HG02870 (cell line): ENCODE measurements at regions not wholly inside any gene's neighbourhood (a gene's known extent, or its start where the extent isn't known, plus 50 kb on each side); places are given as distances from the start of the nearest gene placed in this dataset.
"Not testable (repeated sequence)": the region's sequence is repeated elsewhere in the genome, so short reads cannot be mapped to it uniquely, and the experiment has no call there.

Source experiments
- ATAC-seq: cut with Tn5 transposase; IDR thresholded peaks from one replicate; pipeline ENCODE4 v1.9.1; 2021; ENCODE audit warnings: mild to moderate bottlenecking, moderate library complexity; ENCODE audit not compliant: unreplicated experiment

DNA sequence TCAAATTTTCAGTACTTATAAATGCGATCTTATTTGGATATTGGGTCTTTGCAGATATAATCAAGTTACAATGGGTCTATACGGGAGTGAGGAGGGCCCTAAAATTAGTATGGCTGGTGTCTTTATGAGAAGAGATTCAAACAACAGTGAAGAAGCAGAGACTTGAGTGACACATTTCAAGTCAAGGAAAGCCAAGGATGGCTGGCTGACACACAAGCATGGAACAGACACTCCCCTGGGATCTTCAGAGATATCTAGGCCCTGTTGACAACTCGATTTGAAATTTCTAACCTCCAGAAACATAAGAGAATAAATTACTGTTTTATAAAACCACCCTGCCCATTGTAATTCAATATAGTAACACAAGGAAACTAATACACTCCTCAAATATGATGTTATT, 1886.0 kb upstream of the PCDH7 start:
- ATAC-seq, result no peak

DNA sequence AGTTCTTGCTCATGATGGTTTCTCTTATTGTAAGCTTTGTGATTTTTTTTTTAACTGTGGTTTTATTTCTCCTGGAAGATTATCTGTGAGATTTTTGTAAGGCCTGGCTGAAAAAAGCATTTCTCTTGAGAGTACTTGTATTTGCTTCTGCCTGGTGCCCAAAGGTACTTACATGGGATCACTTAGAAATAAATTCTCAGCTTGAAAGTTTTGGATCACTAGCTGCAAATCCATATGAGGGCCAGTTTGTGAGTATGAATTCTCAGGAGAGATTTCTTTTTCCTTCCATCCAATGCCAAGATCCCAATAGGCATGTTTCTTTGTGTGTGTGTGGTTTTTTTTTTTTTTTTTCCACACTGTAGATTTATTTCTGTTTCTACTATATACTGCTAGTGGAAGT, 1884.7 kb upstream of the PCDH7 start:
- ATAC-seq, result no peak

DNA sequence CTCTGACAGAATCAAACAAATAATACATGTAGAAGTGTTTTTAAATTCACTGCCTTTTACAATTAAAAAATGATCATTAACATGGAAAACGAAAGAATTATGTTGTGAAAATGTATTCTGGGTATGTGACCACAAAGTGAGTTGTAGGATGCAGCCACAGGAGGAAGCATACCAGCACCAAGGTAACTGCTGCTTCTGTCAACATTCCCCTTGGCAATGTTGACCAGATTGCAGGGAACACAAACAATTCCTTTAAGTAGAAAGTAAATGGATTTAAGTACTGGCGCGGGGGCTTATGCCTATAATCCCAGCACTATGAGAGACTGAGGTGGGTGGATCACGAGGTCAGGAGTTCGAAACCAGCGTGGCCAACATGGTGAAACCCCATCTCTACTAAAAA, 1877.9 kb upstream of the PCDH7 start:
- ATAC-seq, result no peak

- ATAC-seq, result no peak
These were observed 1875.0 kb upstream of the PCDH7 start for GRCh38 chr4:28845158-28845557.

GRCh38 chr4:28857028-28857427, 1863.1 kb upstream of the PCDH7 start:
- not testable (repeated sequence) for ATAC-seq

DNA sequence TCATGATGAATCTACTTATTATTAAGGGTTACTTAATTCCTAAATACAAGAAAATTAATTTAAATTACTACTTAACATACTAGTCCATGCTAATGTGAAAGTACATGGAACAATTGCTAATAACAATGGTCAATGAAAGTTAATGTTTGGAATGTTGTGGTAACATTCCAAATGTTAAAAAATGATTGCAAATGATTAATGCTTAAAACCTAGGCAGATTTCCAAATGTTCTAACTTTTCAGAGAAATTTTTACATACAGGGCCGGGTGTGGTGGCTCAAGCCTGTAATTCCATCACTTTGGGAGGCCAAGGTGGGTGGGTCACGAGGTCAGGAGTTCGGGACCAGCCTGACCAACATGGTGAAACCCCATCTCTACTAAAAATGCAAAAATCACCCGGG, 1851.3 kb upstream of the PCDH7 start:
- no peak for ATAC-seq

DNA sequence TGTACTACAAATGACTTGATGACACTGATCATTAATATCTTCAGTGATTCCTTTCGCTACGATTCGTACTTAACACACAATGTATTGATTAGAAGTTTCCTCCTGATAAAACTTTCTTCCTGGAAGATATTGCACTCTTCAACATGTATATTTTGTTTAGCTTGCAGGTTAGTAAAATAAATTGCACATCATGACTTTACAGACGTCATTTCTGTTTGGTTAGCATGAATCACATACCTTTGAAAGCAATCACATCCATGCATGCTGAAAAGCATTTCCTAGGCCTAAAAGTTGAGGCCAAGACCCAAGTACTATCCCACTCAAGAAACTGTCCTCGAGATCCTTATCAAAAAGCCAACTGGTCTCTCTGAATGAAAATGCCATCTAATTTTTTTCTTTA, 1841.0 kb upstream of the PCDH7 start:
- ATAC-seq, result no peak

- ATAC-seq, result no peak
These were observed 1840.3 kb upstream of the PCDH7 start for GRCh38 chr4:28879900-28880299.

GRCh38 chr4:28883211-28883610, 1837.0 kb upstream of the PCDH7 start:
- no peak for ATAC-seq

- ATAC-seq, result no peak
These were observed 1833.2 kb upstream of the PCDH7 start for GRCh38 chr4:28886934-28887333.

DNA sequence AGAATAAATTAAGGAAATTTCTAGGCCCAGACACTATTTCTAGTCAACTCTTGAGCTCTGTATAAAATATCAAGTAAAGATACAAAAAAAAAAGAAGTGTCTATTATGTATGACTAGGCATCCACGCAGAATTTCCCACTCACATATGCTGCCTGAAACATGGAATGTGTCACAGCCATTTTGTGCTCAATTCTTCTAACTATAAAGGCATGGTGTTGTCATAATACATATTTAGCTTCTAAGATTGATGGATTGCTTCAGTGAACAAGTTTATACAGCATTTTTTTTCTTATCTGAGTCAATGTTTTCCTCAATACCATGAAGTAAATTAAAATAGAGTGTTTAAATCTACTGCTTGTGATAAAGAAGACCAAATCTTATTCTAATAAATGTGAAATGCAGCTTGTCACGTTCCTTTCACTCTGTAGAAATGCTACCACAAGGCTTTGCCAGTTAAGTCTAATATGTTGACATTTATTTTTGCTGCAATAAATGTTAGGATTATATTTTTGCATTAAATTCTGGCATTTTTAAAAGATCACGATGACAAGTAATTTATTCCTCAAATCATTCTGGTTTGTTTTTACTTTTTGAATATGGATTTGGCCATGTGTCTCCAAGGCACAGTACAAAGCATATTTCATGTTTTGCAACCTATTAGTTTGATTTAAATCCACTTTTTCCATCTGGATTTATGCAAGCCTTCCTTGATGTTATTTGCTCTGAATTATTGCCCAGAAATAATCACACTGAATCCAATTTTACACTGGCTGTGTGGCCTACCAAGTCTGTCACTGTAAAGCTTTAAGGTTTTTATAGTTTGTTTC, 1829.0 kb upstream of the PCDH7 start:
- no peak for ATAC-seq

GRCh38 chr4:28913466-28913865, 1806.7 kb upstream of the PCDH7 start:
- ATAC-seq, result no peak

- ATAC-seq, result no peak
These were observed 1803.6 kb upstream of the PCDH7 start for GRCh38 chr4:28916585-28916984.

- ATAC-seq, result no peak
These were observed 1801.3 kb upstream of the PCDH7 start for GRCh38 chr4:28918871-28919270.

GRCh38 chr4:28921886-28922285, 1798.3 kb upstream of the PCDH7 start:
- ATAC-seq, result no peak

GRCh38 chr4:28926156-28926555, 1794.0 kb upstream of the PCDH7 start:
- ATAC-seq, result no peak

DNA sequence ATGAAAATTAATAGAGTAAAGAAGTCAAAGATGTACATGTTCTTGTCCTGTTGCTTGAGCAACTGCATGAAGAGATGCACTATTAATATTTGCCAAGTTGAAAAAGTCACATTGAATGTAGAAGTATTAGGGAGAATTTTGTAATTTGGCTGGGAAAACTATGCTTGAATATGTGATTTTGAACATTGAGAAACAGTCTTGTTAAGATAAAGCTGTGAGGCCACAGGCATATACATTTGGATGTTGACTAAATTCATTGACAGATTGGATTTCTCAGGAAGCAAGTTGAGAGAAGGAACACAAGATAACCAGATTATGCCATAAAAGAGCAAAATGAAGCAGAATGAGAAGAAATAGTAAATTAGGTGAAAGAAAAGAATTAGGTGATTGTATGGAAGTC, 1777.5 kb upstream of the PCDH7 start:
- ATAC-seq, result no peak

- ATAC-seq, result no peak
These were observed 1772.8 kb upstream of the PCDH7 start for GRCh38 chr4:28947374-28947773.

GRCh38 chr4:28948501-28948900, 1771.7 kb upstream of the PCDH7 start:
- no peak for ATAC-seq

DNA sequence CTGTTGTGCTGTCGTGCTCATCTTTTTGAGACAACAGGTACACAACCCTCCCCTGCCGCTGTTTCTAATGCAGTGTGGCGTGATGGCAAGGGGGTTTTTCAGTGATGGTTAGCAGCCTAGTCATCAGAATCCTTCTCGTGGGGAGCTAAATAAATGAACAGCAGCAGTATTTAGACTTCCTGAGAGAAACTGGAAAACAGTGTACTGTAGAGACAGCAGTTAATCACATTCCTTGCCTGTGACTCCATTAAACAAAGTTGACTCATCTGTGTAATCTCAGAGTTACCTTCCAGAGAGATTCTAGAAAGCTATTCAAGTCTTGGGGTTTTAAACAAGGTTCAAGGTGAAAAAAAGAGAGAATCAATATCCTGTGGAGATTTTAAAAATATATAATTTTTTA, 1753.2 kb upstream of the PCDH7 start:
- no peak for ATAC-seq

DNA sequence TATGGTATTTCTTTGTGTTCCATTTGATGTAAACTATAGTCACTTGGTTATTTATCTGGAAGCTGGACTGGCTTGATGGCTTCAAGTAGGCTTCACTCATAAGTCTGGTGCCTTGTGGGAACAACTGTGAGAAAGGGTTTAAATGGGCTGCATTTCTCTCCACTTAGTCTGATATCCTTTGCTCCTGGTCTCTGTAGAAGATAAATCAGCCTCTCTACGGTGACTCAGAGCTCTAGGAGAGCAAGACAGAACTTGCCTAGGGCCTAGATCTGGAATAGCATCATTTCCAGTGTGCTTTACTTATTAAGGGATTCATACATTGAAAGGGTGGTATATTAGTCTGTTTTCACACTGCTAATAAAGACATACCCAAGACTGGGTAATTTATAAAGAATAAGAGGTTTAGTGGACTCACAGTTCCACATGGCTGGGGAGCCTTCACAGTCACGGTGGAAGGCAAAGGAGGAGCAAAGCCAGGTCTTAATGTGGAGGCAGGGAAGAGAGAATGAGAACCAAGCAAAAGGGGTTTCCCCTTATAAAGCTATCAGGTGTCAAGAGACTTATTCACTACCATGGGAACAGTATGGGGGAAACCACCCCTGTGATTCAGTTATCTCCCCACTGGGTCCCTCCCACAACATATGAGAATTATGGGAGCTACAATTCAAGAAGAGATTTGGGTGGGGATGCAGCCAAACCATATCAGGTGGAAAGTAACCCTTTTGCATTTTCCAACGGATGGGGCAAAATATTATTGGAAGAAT, 1746.4 kb upstream of the PCDH7 start:
- no peak for ATAC-seq

GRCh38 chr4:28976369-28976768, 1743.8 kb upstream of the PCDH7 start:
- no peak for ATAC-seq
